ENCODE measurements at regions not wholly inside any gene's neighbourhood (a gene's known extent, or its start where the extent isn't known, plus 50 kb on each side); places are given as distances from the start of the nearest gene placed in this dataset.

GRCh38 chr7:53110425-53110824 lies 75.0 kb downstream of the POM121L12 start:
- Mint-ChIP-seq H3K4me3 (ENCODE audit: unreplicated experiment) (no peak overlapping the region), H3K36me3 (ENCODE audit: insufficient read depth, unreplicated experiment) (no peaks in the 10 kb centered on the region), H3K27me3 (ENCODE audit: insufficient read depth, unreplicated experiment) (no peaks in the 10 kb centered on the region), H3K4me1 (ENCODE audit: low read depth, unreplicated experiment) (no peaks in the 10 kb centered on the region), H3K27ac (ENCODE audit: unreplicated experiment) (no peak overlapping the region), H3K9me3 (ENCODE audit: unreplicated experiment) (no peaks in the 10 kb centered on the region)
- no peak for DNase-seq
- intact Hi-C loops (cut with micrococcal nuclease; ENCODE audit: unreplicated experiment) = no loop called here
- no peaks in the 10 kb centered on the region for H3K27me3 ChIP-seq (replicated peaks; ENCODE audit: control insufficient read depth, insufficient read depth, low read length)
- POLR2A ChIA-PET = no interaction called here
- H3K36me3 ChIP-seq (ENCODE audit: control insufficient read depth, insufficient read depth, low read length) = no peaks in the 10 kb centered on the region
- CTCF ChIA-PET = no interaction called here
- no peak for TF ChIP-seq CTCF (IDR thresholded peaks at IDR 0.05; ENCODE audit: insufficient read depth in 1 of 2, low read depth in 1 of 2, low read length in 1 of 2, severe bottlenecking in 1 of 2, unreplicated experiment in 1 of 2)
- H3K9me3 ChIP-seq = no peaks in the 10 kb centered on the region
- BruUV-seq (replicated peaks) = no TSS peak
- H3K4me1 ChIP-seq = no peaks in the 10 kb centered on the region
- no peak overlapping the region for H3K4me3 ChIP-seq (ENCODE audit: low read depth, low read length)

GRCh38 chr7:53111031-53111430 lies 75.6 kb downstream of the POM121L12 start:
- intact Hi-C loops (cut with micrococcal nuclease; ENCODE audit: unreplicated experiment) = no loop called here
- H3K9me3 ChIP-seq = no peaks in the 10 kb centered on the region
- Mint-ChIP-seq H3K4me3 (ENCODE audit: unreplicated experiment) (no peak overlapping the region), H3K9me3 (ENCODE audit: unreplicated experiment) (no peaks in the 10 kb centered on the region), H3K27me3 (ENCODE audit: insufficient read depth, unreplicated experiment) (no peaks in the 10 kb centered on the region), H3K4me1 (ENCODE audit: low read depth, unreplicated experiment) (no peaks in the 10 kb centered on the region), H3K36me3 (ENCODE audit: insufficient read depth, unreplicated experiment) (no peaks in the 10 kb centered on the region), H3K27ac (ENCODE audit: unreplicated experiment) (no peak overlapping the region)
- DNase-seq = no peak
- no peaks in the 10 kb centered on the region for H3K4me1 ChIP-seq
- no peaks in the 10 kb centered on the region for H3K27me3 ChIP-seq (replicated peaks; ENCODE audit: control insufficient read depth, insufficient read depth, low read length)
- no peak overlapping the region for H3K4me3 ChIP-seq (ENCODE audit: low read depth, low read length)
- no peaks in the 10 kb centered on the region for H3K36me3 ChIP-seq (ENCODE audit: control insufficient read depth, insufficient read depth, low read length)
- ChIA-PET CTCF (no interaction called here), POLR2A (no interaction called here)
- no peak for TF ChIP-seq CTCF (IDR thresholded peaks at IDR 0.05; ENCODE audit: insufficient read depth in 1 of 2, low read depth in 1 of 2, low read length in 1 of 2, severe bottlenecking in 1 of 2, unreplicated experiment in 1 of 2)
- BruUV-seq (replicated peaks) = no TSS peak

- CTCF ChIA-PET = no interaction called here
- no peak overlapping the region for H3K4me3 Mint-ChIP-seq (ENCODE audit: unreplicated experiment)
- Histone ChIP-seq H3K4me1 (no peaks in the 10 kb centered on the region), H3K9me3 (no peaks in the 10 kb centered on the region), H3K4me3 (ENCODE audit: low read depth, low read length) (no peak overlapping the region), H3K27me3 (replicated peaks; ENCODE audit: control insufficient read depth, insufficient read depth, low read length) (no peaks in the 10 kb centered on the region), H3K36me3 (ENCODE audit: control insufficient read depth, insufficient read depth, low read length) (no peaks in the 10 kb centered on the region)
- intact Hi-C loops (cut with micrococcal nuclease; ENCODE audit: unreplicated experiment) = no loop called here
- TF ChIP-seq CTCF (IDR thresholded peaks at IDR 0.05; ENCODE audit: insufficient read depth in 1 of 2, low read depth in 1 of 2, low read length in 1 of 2, severe bottlenecking in 1 of 2, unreplicated experiment in 1 of 2) = no peak
- no peaks in the 10 kb centered on the region for H3K36me3 Mint-ChIP-seq (ENCODE audit: insufficient read depth, unreplicated experiment)
- no peak overlapping the region for H3K27ac Mint-ChIP-seq (ENCODE audit: unreplicated experiment)
- H3K27me3 Mint-ChIP-seq (ENCODE audit: insufficient read depth, unreplicated experiment) = no peaks in the 10 kb centered on the region
- BruUV-seq (replicated peaks) = no TSS peak
- POLR2A ChIA-PET = no interaction called here
- H3K4me1 Mint-ChIP-seq (ENCODE audit: low read depth, unreplicated experiment) = no peaks in the 10 kb centered on the region
- no peak for DNase-seq
- H3K9me3 Mint-ChIP-seq (ENCODE audit: unreplicated experiment) = no peaks in the 10 kb centered on the region
Observed at GRCh38 chr7:53113424-53113823, 78.0 kb downstream of the POM121L12 start.

All from Caco-2 (cell line).